ENCODE measurements at regions not wholly inside any gene's neighbourhood (a gene's known extent, or its start where the extent isn't known, plus 50 kb on each side); places are given as distances from the start of the nearest gene placed in this dataset.

DNA sequence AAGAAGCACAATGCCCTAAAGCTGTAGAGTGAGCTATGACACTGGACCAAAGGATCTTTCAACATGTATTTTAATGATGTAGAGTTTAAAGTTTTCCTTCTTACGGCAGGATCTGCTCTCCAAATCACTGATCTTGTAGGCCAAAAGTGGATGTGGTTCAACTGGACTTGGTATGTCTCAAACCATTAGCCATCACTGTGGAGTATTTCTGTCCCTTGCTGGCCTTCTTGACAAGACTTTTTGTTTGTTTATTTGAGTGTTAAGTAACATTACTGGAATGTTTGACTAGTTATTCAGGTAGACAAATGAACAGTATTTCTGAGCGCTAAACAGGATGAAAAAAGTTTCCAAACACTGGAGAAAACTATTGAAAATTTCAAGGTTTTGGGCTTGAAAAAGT is 472.7 kb upstream of the CFAP20DC start:
- TF ChIP-seq POLR2AphosphoS5 (IDR thresholded peaks at IDR 0.05; ENCODE audit: insufficient read depth in 1 of 2, low read depth in 1 of 2) = no peak
- TF ChIP-seq, protein P1, sequence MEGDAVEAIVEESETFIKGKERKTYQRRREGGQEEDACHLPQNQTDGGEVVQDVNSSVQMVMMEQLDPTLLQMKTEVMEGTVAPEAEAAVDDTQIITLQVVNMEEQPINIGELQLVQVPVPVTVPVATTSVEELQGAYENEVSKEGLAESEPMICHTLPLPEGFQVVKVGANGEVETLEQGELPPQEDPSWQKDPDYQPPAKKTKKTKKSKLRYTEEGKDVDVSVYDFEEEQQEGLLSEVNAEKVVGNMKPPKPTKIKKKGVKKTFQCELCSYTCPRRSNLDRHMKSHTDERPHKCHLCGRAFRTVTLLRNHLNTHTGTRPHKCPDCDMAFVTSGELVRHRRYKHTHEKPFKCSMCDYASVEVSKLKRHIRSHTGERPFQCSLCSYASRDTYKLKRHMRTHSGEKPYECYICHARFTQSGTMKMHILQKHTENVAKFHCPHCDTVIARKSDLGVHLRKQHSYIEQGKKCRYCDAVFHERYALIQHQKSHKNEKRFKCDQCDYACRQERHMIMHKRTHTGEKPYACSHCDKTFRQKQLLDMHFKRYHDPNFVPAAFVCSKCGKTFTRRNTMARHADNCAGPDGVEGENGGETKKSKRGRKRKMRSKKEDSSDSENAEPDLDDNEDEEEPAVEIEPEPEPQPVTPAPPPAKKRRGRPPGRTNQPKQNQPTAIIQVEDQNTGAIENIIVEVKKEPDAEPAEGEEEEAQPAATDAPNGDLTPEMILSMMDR (IDR thresholded peaks at IDR 0.05) = no peak

Data from vagina (tissue), 2 donors.